Endothelial cell of hepatic sinusoid (primary cell): ENCODE measurements at regions not wholly inside any gene's neighbourhood (a gene's known extent, or its start where the extent isn't known, plus 50 kb on each side); places are given as distances from the start of the nearest gene placed in this dataset.
"Not testable (repeated sequence)": the region's sequence is repeated elsewhere in the genome, so short reads cannot be mapped to it uniquely, and the experiment has no call there.

Experiments used
- in situ Hi-C: cut with HindIII; loops from 2 replicates; pipeline ENCODE4 v1.10.0; 2017; ENCODE audit warnings: low sequenced_read_pairs

GRCh38 chr21:31538816-31539215 lies 120.7 kb upstream of the SOD1 start:
- in situ Hi-C loops = no loop called here

- in situ Hi-C loops = no loop called here
Observed at GRCh38 chr21:31537872-31538576, 121.5 kb upstream of the SOD1 start.

GRCh38 chr21:31536138-31536537 lies 123.4 kb upstream of the SOD1 start:
- in situ Hi-C loops = no loop called here

GRCh38 chr21:31531967-31532366 lies 127.5 kb upstream of the SOD1 start:
- in situ Hi-C loops = no loop called here

GRCh38 chr21:31530897-31531705 lies 128.4 kb upstream of the SOD1 start:
- in situ Hi-C loops = no loop called here

GRCh38 chr21:31530364-31530763 lies 129.1 kb upstream of the SOD1 start:
- in situ Hi-C loops = no loop called here

- in situ Hi-C loops = no loop called here
Observed at GRCh38 chr21:31529406-31529805, 130.1 kb upstream of the SOD1 start.

- in situ Hi-C loops = no loop called here
Observed at GRCh38 chr21:31526040-31526439, 133.5 kb upstream of the SOD1 start.

GRCh38 chr21:31524140-31524539 lies 135.4 kb upstream of the SOD1 start:
- in situ Hi-C loops = loop anchor here (5.0 kb wide), 1 partner anchor 302 kb away; no protein-coding TSS in a partner anchor

- in situ Hi-C loops = loop anchor here (5.0 kb wide), 1 partner anchor 299 kb away; no protein-coding TSS in a partner anchor
Observed at GRCh38 chr21:31521515-31521914, 138.0 kb upstream of the SOD1 start.

GRCh38 chr21:31520561-31521098 lies 138.9 kb upstream of the SOD1 start:
- in situ Hi-C loops = loop anchor here (5.0 kb wide), 1 partner anchor 298 kb away; no protein-coding TSS in a partner anchor

GRCh38 chr21:31518580-31518979 lies 140.9 kb upstream of the SOD1 start:
- in situ Hi-C loops = no loop called here

GRCh38 chr21:31517664-31518414 lies 141.7 kb upstream of the SOD1 start:
- in situ Hi-C loops = no loop called here

- in situ Hi-C loops = no loop called here
Observed at GRCh38 chr21:31515253-31515652, 144.2 kb upstream of the SOD1 start.

GRCh38 chr21:31514598-31514997 lies 144.9 kb upstream of the SOD1 start:
- in situ Hi-C loops = no loop called here

GRCh38 chr21:31513541-31513940 lies 146.0 kb upstream of the SOD1 start:
- in situ Hi-C loops = not testable (repeated sequence)

- in situ Hi-C loops = not testable (repeated sequence)
Observed at GRCh38 chr21:31511999-31512398, 147.5 kb upstream of the SOD1 start.

GRCh38 chr21:31511258-31511657 lies 148.2 kb upstream of the SOD1 start:
- in situ Hi-C loops = no loop called here

- in situ Hi-C loops = no loop called here
Observed at GRCh38 chr21:31509194-31510017, 150.1 kb upstream of the SOD1 start.

- in situ Hi-C loops = no loop called here
Observed at GRCh38 chr21:31505975-31506374, 153.5 kb upstream of the SOD1 start.
